AG10803 (cell line): ENCODE measurements at regions not wholly inside any gene's neighbourhood (a gene's known extent, or its start where the extent isn't known, plus 50 kb on each side); places are given as distances from the start of the nearest gene placed in this dataset.

Experiments
- DNase-seq: peaks from one replicate; pipeline ENCODE4 v3.0.0; 2010; ENCODE audit warnings: low read depth
- H3K4me3 ChIP-seq: 2 replicates; pipeline ENCODE4 v1.5.1; 2011; ENCODE audit warnings: mild to moderate bottlenecking, low read length, control low read depth
- TF ChIP-seq, protein P1 (sequence below): conservative IDR thresholded peaks from 2 replicates; pipeline ENCODE4 v1.5.1; 2011; ENCODE audit warnings: mild to moderate bottlenecking, low read length, control low read depth, inconsistent platforms

- TF ChIP-seq, protein P1, sequence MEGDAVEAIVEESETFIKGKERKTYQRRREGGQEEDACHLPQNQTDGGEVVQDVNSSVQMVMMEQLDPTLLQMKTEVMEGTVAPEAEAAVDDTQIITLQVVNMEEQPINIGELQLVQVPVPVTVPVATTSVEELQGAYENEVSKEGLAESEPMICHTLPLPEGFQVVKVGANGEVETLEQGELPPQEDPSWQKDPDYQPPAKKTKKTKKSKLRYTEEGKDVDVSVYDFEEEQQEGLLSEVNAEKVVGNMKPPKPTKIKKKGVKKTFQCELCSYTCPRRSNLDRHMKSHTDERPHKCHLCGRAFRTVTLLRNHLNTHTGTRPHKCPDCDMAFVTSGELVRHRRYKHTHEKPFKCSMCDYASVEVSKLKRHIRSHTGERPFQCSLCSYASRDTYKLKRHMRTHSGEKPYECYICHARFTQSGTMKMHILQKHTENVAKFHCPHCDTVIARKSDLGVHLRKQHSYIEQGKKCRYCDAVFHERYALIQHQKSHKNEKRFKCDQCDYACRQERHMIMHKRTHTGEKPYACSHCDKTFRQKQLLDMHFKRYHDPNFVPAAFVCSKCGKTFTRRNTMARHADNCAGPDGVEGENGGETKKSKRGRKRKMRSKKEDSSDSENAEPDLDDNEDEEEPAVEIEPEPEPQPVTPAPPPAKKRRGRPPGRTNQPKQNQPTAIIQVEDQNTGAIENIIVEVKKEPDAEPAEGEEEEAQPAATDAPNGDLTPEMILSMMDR = no peak
- no peak overlapping the region for H3K4me3 ChIP-seq
- no peak for DNase-seq
These were observed 83.6 kb downstream of the GPR37 start for GRCh38 chr7:124681946-124682345.

DNA sequence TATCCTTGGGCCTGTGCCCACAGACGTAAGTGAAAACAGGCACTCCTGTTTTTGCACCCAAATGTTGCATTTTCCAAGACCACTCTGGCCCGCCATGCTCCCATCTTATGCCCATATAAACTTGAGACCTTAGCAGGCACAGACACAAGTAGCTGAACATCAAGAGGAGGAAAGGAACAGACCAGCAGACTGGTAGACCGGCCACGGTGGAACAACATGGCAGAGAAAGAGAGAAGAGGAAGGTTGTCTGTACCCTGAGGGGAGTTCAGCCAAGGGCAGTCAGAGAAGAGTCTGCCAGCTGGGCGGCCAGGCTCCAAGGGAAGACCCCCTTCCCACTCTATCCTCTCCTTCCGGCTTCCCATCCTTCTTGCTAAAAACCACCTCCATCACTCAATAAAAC lies 85.3 kb downstream of the GPR37 start:
- H3K4me3 ChIP-seq = no peak overlapping the region
- TF ChIP-seq, protein P1 = no peak
- DNase-seq = no peak

- TF ChIP-seq, protein P1 = no peak
- no peak for DNase-seq
- no peak overlapping the region for H3K4me3 ChIP-seq
These were observed 85.9 kb downstream of the GPR37 start for GRCh38 chr7:124679586-124680225.

DNA sequence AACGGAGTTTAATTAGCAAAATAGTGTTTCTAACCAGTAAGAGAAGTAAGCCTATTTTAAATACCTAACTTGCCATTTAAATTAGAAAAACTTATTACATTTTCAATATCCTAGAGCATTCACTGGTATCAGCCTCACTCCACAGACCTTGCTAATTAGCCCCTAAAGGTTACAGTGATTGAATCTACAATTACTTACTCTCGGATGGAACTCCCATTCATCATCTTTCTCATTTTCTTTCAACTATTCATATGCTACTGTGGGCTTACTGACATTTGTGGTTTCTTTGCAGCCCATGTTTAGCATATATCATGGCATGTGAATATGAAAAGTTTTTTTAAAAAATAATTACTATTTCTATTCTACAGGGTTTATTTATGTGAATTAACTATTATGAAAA lies 86.4 kb downstream of the GPR37 start:
- no peak for DNase-seq
- no peak overlapping the region for H3K4me3 ChIP-seq
- TF ChIP-seq, protein P1 = no peak

DNA sequence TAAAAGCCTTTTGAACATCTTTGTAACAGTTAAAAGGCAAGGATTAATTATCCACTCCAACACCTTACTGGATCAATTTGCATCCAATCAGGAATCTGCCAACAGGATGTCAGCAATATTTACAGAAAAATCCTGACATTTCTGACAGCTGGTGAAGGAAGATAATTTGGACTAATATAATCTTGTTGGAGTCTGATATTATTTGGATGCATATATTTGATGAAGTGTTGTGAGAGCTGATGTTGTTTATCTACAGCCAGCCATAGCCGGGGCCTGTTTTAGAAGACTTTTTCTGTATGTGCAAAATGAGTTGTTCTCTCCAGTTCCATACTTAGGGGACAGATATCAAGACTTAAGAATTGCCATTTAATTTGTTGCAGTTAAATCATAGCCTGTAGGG lies 91.1 kb downstream of the GPR37 start:
- TF ChIP-seq, protein P1 = no peak
- DNase-seq = no peak
- no peak overlapping the region for H3K4me3 ChIP-seq

DNA sequence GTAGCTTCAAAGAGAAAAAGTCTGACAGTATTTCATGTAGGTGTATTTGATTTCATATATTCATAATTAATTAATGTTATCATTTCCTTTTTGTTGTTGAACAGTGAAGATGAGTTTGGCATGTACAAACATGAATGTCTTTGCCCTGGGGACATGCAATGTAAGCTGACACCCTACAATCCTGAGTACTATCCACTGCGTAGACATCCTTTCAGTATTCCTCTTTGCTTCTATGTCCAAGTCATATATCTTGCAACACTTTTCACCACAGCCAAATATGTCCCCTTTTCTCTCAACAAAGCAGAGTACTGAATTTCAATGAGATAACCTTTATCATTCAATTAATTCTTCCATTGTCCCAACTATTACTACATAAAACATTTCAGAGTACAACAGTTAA lies 93.6 kb downstream of the GPR37 start:
- no peak for DNase-seq
- H3K4me3 ChIP-seq = no peak overlapping the region
- TF ChIP-seq, protein P1 = no peak

DNA sequence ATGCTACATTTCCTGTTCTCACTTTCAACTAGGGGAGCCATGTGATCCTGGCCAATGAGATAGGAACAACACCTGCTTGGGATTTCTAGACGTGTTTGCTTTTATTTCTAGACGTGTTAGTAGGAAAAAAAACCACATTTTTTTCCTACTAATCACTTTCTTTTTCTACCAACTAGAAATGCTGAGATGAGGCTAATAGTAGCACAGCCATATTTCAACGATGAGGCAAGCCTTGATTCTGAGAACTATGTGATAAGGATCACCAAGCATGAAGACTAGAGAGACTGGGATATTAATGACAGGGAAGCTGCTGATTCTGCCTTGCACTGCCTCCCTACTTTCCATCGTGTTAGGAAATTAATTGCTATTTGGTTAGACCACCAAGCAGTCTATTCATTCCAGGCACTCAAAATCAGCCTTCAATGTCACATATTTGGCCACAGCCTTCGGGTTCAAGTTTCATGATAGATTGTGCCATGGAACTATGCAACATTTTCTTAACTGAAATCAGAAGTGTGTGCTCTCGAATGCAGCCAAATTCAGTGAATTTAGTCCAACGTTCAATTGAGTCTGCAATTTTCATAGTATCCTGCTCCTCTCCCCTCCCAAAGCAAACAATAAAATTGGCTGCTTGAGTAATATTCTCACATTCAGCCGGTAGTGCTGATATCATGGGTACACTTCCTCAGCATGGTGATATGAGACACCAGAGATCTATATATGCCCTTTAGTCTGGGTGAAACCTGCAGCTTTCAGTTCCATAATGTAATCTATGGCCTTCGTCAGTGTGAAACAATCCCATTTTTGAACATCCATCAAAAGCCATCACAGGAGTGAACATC lies 98.1 kb downstream of the GPR37 start:
- TF ChIP-seq, protein P1 = no peak

More for the DNA sequence above, 98.1 kb downstream of the GPR37 start:
- H3K4me3 ChIP-seq = no peak overlapping the region
- no peak for DNase-seq
